ENCODE measurements at regions not wholly inside any gene's neighbourhood (a gene's known extent, or its start where the extent isn't known, plus 50 kb on each side); places are given as distances from the start of the nearest gene placed in this dataset.

DNA sequence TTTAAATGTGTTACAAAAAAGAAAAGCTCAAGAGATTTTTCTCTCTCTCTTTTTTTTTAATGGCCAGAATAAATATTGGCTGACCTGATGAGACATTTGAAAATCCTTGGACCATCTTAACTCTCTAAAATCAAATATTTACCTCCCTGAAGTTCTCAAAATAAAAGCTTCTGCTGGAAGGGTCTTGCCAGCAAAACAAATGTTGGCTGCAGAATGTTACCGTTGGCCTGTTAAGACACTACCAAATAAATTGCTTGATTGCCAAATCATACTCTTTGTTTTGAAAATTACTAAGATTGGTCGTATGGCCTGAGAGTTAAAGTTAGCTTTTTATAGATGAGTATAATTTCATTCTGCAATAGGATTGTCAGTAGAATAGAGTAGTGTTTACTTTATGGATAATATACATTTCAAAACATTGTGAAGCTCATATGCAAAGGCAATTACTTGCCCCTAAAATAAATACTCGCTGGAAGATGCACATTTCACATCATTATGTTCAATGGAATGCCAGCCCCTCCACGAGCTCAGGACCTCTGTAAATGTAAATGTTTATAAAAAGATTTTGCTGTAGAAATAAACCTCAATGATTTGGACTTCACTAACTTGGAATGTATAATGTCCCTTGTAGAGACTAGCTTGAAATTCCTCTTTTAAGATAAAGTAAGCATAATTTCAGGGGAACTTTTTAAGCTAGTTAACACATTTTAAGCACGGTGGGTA, 193.4 kb downstream of the SOX11 start:
- TF ChIP-seq CBX3 (IDR thresholded peaks at IDR 0.05; ENCODE audit: low read depth): no peak
- TF ChIP-seq, protein P1, sequence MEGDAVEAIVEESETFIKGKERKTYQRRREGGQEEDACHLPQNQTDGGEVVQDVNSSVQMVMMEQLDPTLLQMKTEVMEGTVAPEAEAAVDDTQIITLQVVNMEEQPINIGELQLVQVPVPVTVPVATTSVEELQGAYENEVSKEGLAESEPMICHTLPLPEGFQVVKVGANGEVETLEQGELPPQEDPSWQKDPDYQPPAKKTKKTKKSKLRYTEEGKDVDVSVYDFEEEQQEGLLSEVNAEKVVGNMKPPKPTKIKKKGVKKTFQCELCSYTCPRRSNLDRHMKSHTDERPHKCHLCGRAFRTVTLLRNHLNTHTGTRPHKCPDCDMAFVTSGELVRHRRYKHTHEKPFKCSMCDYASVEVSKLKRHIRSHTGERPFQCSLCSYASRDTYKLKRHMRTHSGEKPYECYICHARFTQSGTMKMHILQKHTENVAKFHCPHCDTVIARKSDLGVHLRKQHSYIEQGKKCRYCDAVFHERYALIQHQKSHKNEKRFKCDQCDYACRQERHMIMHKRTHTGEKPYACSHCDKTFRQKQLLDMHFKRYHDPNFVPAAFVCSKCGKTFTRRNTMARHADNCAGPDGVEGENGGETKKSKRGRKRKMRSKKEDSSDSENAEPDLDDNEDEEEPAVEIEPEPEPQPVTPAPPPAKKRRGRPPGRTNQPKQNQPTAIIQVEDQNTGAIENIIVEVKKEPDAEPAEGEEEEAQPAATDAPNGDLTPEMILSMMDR (IDR thresholded peaks at IDR 0.05 in 2 of 3, conservative IDR thresholded peaks at IDR 0.05 in 1 of 3; ENCODE audit: borderline replicate concordance in 1 of 3, insufficient read depth in 1 of 3, low read depth in 2 of 3, low read length in 2 of 3): no peak
- no peak for TF ChIP-seq MAX (IDR thresholded peaks at IDR 0.05)
- TF ChIP-seq POLR2A (IDR thresholded peaks at IDR 0.05; ENCODE audit: borderline replicate concordance, extremely low read depth, insufficient read depth, insufficient read length): no peak
- TF ChIP-seq EGR1 (IDR thresholded peaks at IDR 0.05; ENCODE audit: low read depth): no peak
- TF ChIP-seq ZNF274 (IDR thresholded peaks at IDR 0.05; ENCODE audit: low read depth, low read length): no peak
- TF ChIP-seq EZH2 (IDR thresholded peaks at IDR 0.05): no peak
- TF ChIP-seq POLR2AphosphoS5 (IDR thresholded peaks at IDR 0.05; ENCODE audit: low read depth, low read length): no peak
- TF ChIP-seq SIN3A (IDR thresholded peaks at IDR 0.05; ENCODE audit: low read depth): no peak
- TF ChIP-seq REST (IDR thresholded peaks at IDR 0.05; ENCODE audit: low read depth): no peak
- no peak for TF ChIP-seq SRF (IDR thresholded peaks at IDR 0.05; ENCODE audit: low read depth)
- no peak for TF ChIP-seq TCF7L2 (IDR thresholded peaks at IDR 0.05; ENCODE audit: borderline replicate concordance, extremely low read depth, insufficient read depth, insufficient read length)
- no peak for TF ChIP-seq SP1 (IDR thresholded peaks at IDR 0.05; ENCODE audit: low read depth)
- no peak for TF ChIP-seq EZH2phosphoT487 (IDR thresholded peaks at IDR 0.05; ENCODE audit: borderline replicate concordance)

All from HCT116 (cell line).